Erythroblast (primary cell): ENCODE measurements at regions not wholly inside any gene's neighbourhood (a gene's known extent, or its start where the extent isn't known, plus 50 kb on each side); places are given as distances from the start of the nearest gene placed in this dataset.

Experiments
- GATA1 ChIP-seq: IDR thresholded peaks from 2 replicates; pipeline ENCODE4 v1.6.1; 2011; ENCODE audit warnings: low read depth, mild to moderate bottlenecking, control low read depth, low read length, moderate library complexity
- POLR2A ChIP-seq: IDR thresholded peaks from 2 replicates; pipeline ENCODE4 v1.6.1; 2011; ENCODE audit warnings: mild to moderate bottlenecking, low read length

DNA sequence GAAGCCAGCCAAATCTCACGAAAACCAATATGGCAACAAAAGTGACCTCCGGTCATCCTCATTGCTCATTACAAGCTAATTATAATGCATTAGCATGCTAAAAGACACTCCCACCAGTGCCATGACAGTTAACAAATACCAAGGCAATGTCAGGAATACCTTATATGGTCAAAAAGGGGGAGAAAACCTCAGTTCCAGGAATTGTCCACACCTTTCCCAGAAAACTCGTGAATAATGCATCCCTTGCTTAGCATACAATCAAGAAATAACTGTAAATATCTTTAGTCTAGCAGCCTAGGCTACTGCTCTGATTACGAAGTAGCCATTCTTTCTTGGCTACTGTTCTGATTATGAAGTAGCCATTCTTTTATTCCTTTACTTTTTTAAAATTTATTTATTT is 112.5 kb upstream of the FKBP1C start:
- TF ChIP-seq POLR2A, result no peak
- no peak for TF ChIP-seq GATA1
